Frontal cortex (tissue), 3 donors: ENCODE measurements at regions not wholly inside any gene's neighbourhood (a gene's known extent, or its start where the extent isn't known, plus 50 kb on each side); places are given as distances from the start of the nearest gene placed in this dataset.
"Not testable (repeated sequence)": the region's sequence is repeated elsewhere in the genome, so short reads cannot be mapped to it uniquely, and the experiment has no call there.

ENCODE experiments used
- DNase-seq, 2 donors: peaks; one replicate each; pipeline ENCODE4 v3.0.0; 2012; ENCODE audit warnings: low spot score in 2 of 2
- FAIRE-seq: peaks from 2 replicates; lab custom pipeline; 2012; peaks lifted over from hg19 to GRCh38; lab: Jason Lieb, UNC
- donor health status: control.
- donor health status: control.
- donor health status: control.

DNA sequence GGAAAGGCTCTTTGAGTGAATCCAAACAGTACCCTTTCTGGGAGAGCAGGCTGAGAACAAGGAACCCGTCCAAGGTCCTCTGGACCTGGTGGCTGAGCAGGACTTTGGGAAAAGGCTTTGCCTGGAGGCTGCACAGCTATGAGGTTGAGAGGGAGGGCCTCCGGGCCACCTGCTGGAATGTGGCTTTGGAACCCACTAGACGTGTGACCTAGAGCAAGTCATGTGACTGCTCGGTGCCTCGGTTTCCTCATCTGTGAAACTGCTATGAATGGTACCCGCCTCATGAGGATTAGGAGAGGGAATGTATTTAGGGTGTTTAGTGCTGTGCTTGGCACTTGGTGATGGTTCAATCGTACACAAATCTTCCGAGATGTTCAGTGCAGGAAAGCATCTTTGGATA, 50.4 kb downstream of the HAPSTR1 start:
- FAIRE-seq = no peak
- no peak for DNase-seq

- DNase-seq = no peak
- no peak for FAIRE-seq
Measured at GRCh38 chr16:9144106-9144505, 52.7 kb downstream of the HAPSTR1 start.

DNA sequence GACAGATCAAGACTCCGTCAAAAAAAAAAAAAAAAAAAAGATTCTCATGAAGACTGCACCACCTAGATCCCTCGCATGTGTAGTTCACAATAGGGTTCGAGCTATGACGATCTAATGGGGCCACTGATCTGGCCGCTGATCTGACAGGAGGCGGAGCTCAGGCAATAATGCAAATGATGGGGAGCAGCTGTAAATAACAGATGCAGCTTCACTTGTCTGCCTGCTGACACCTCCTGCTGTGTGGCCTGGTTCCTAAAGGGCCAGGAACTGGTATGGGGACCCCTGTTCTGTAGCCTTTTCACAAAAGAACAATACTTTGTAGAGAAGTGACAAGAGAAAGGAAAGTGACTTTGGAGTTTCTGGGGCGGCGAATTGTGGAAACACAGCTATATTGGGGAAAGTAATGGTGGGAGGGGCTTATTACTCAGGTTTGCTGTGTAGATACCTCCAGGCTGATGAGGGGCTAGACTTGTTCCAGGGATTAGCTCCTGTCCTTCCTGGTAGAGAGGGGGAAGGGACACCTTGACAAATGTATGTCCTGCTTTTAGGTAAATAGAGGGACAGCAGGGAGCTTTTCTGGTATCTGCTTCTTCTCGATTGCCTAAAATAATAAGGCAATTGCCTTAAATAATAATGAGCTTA, 57.1 kb downstream of the HAPSTR1 start:
- DNase-seq (no peak), FAIRE-seq (no peak)

GRCh38 chr16:9151074-9151473, 59.6 kb downstream of the HAPSTR1 start:
- FAIRE-seq (no peak), DNase-seq (no peak)

- DNase-seq (no peak), FAIRE-seq (no peak)
Measured at GRCh38 chr16:9151597-9151996, 60.2 kb downstream of the HAPSTR1 start.

- no peak for DNase-seq
- FAIRE-seq = no peak
Measured at GRCh38 chr16:9152649-9153501, 61.4 kb downstream of the HAPSTR1 start.

- FAIRE-seq = no peak
- DNase-seq = no peak
Measured at GRCh38 chr16:9153502-9153864, 62.0 kb downstream of the HAPSTR1 start.

GRCh38 chr16:9154567-9155410, 63.3 kb downstream of the HAPSTR1 start:
- FAIRE-seq (no peak), DNase-seq (no peak)

- FAIRE-seq (no peak), DNase-seq (no peak)
Measured at GRCh38 chr16:9155871-9156270, 64.4 kb downstream of the HAPSTR1 start.

DNA sequence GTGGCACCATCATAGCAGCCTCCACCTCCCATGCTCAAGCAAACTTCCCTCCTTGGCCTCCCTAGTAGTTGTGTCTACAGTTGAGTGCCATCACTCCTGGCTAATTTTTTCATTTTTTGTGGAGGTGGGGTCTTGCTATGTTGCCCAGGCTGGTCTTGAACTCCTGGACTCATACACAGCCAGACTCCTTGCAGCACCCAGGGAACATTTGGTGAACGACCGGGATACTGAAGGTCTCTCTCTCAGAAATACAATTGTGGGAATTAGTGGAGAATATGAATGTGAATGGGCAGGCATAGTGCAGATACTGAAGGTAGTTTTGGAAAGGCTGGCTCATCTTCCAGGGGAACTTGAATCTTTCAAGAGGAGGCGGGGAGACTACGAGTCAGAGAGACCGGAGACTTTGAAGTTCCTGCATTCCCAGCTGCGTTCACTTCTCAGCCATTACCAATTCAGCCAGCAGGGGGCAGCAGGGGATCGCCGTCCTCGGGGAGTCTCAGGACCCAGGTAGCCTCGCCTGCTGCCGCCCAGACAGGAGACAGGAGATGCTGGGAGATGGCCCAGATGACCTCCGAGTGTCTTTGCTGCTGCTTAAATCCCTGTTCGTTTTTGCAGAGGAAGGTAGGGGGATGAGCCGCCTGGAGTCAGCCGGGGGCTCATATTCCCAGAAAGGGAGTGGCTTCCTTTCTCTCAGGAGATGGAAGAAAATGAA, 68.6 kb downstream of the HAPSTR1 start:
- DNase-seq = peak in 1 of 2 donors; percentile 55
- no peak for FAIRE-seq

DNA sequence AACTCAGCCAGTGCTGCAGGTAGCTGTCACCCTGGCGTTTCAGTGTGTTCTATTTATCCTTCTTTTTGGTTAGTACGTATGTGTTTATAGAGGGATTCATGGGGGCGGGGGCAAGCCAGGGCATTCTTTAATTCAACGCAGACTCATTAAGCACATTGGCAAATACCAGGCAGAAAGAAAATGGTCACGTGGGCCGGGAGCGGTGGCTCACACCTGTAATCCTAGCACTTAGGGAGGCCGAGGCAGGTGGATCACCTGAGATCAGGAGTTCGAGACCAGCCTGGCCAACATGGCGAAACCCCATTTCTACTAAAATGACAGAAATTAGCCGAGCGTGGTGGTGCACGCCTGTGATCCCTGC, 69.1 kb downstream of the HAPSTR1 start:
- DNase-seq = no peak
- FAIRE-seq = no peak

- no peak for FAIRE-seq
Measured at GRCh38 chr16:9165681-9166080, 74.2 kb downstream of the HAPSTR1 start.

DNA sequence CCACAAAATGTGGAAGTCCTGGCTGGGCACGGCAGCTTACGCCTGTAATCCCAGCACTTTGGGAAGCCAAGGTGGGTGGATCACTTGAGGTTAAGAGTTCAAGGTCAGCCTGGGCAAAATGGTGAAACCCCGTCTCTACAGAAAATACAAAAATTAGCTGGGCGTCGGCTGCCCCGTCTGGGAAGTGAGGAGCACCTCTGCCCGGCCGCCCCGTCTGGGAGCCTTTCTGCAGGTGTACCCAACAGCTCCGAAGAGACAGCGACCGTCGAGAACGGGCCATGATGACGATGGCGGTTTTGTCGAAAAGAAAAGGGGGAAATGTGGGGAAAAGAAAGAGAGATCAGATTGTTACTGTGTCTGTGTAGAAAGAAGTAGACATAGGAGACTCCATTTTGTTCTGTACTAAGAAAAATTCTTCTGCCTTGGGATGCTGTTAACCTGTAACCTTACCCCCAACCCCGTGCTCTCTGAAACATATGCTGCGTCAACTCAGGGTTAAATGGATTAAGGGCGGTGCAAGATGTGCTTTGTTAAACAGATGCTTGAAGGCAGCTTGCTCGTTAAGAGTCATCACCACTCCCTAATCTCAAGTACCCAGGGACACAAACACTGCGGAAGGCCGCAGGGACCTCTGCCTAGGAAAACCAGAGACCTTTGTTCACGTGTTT, 75.0 kb downstream of the HAPSTR1 start:
- not testable (repeated sequence) for FAIRE-seq, DNase-seq

More at GRCh38 chr16:9165681-9166080, 74.2 kb downstream of the HAPSTR1 start:
- no peak for DNase-seq

DNA sequence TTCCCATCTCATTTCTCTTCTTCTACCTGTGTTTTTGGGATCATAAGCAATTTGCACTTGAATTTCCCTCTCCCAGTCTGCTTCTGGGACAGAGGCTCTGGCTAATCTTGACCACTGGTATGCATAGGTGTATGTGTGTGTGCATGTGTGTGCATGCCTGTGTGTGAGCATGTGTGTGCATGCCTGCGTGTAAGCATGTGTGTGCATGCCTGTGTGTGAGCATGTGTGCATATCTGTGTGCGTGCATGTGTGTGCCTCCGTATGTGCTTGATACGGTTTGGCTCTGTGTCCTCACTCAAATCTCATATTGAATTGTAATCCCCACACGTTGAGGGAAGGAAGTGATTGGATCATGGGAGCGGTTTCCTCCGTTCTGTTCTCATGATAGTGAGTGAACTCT, 77.7 kb downstream of the HAPSTR1 start:
- no peak for FAIRE-seq
- no peak for DNase-seq

- FAIRE-seq (no peak), DNase-seq (no peak)
Measured at GRCh38 chr16:9170470-9170869, 79.0 kb downstream of the HAPSTR1 start.

DNA sequence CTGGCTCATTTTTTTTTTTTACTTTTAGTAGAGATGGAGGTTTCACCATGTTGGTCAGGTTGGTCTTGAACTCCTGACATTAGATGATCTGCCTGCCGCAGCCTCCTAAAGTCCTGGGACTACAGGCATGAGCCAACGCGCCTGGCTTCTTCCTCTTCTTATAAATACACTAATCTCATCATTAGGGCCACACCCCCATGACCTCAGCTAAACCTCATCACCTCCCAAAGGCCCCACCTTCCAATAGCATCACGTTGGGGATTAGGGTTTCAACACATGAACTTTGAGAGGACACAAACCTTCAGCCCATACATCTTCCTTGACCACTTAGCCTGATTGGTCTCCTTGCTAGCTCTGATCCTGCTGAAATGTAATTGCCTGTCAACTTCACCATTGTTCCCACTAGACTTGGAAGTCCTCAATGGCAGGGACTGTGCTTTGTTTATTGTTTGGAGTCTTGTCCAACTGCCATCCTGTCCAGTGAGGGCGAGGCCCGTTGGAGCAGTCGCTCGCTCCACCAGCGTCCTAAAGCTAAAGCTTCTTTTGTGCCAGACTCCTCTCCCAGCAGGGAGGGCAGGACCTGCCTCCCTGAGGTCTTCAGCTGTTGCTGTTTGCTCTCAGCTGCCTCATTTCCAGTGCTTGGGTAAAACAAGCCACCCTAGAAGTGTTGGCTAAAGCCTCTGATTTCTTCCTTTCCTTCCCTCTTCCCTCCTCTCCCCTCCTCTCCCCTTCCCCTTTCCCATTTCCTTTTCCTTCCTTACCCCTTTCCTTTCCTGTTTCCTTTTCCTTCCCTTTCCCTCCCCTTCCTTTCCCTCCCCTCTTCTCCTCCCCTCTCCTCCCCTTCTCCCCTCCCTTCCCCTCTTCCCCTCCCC, 85.3 kb downstream of the HAPSTR1 start:
- DNase-seq (peak; percentile 34 to 60), FAIRE-seq (no peak)

- FAIRE-seq (no peak), DNase-seq (no peak)
Measured at GRCh38 chr16:9177861-9178260, 86.4 kb downstream of the HAPSTR1 start.

GRCh38 chr16:9183682-9184353, 92.4 kb downstream of the HAPSTR1 start:
- no peak for FAIRE-seq
- DNase-seq = no peak
